LNCAP (cell line): ENCODE measurements at regions not wholly inside any gene's neighbourhood (a gene's known extent, or its start where the extent isn't known, plus 50 kb on each side); places are given as distances from the start of the nearest gene placed in this dataset.

Experiments used
- CTCF ChIP-seq: fragments of 450-650 bp; IDR thresholded peaks from 2 replicates; pipeline ENCODE4 v1.5.1; 2017; ENCODE audit warnings: mild to moderate bottlenecking

- no peak for TF ChIP-seq CTCF
Measured at GRCh38 chr12:131203666-131204415, 250.1 kb downstream of the ADGRD1 start.

GRCh38 chr12:131204416-131205274, 250.9 kb downstream of the ADGRD1 start:
- no peak for TF ChIP-seq CTCF

- TF ChIP-seq CTCF = no peak
Measured at GRCh38 chr12:131208425-131208824, 254.7 kb downstream of the ADGRD1 start.

GRCh38 chr12:131209082-131210070, 255.7 kb downstream of the ADGRD1 start:
- TF ChIP-seq CTCF = no peak

- TF ChIP-seq CTCF = no peak
Measured at GRCh38 chr12:131210506-131211339, 257.0 kb downstream of the ADGRD1 start.

GRCh38 chr12:131211340-131211938, 257.7 kb downstream of the ADGRD1 start:
- no peak for TF ChIP-seq CTCF
